COLO668 (cell line): ENCODE measurements at regions not wholly inside any gene's neighbourhood (a gene's known extent, or its start where the extent isn't known, plus 50 kb on each side); places are given as distances from the start of the nearest gene placed in this dataset.

Experiments
- DNase-seq: peaks from one replicate; lab custom pipeline; 2025; ENCODE audit not compliant: unreplicated experiment; lab: John Stamatoyannopoulos, UW

GRCh38 chr2:217629347-217629746, 373.4 kb downstream of the TNS1 start:
- DNase-seq = no peak

GRCh38 chr2:217628061-217628460, 374.7 kb downstream of the TNS1 start:
- no peak for DNase-seq

- DNase-seq = no peak
Measured at GRCh38 chr2:217626926-217627325, 375.9 kb downstream of the TNS1 start.

GRCh38 chr2:217625557-217626169, 377.1 kb downstream of the TNS1 start:
- DNase-seq = no peak

- DNase-seq = no peak
Measured at GRCh38 chr2:217623281-217623912, 379.4 kb downstream of the TNS1 start.

GRCh38 chr2:217622205-217623060, 380.4 kb downstream of the TNS1 start:
- DNase-seq = peak; percentile 71

- no peak for DNase-seq
Measured at GRCh38 chr2:217621391-217621801, 381.4 kb downstream of the TNS1 start.

DNA sequence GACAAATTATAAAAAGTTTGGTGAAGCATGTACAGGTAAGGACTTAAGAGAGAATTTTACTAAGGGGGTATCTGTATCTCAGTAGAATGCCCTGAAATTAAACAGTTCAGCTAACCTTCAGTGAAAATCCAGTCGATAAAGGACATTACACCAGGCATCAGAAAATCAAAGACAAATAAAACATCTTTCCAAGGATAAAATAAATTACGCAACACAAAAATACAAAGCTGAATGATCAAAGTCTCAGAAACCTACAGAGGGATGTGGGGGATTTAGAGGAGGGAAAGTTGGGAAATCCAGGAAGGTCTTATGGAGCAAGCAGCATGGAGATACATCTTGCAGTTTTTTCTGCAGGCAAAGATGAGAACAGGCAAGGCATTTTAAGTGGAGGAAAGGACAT, 384.1 kb downstream of the TNS1 start:
- DNase-seq = no peak

- no peak for DNase-seq
Measured at GRCh38 chr2:217617616-217618022, 385.2 kb downstream of the TNS1 start.

DNA sequence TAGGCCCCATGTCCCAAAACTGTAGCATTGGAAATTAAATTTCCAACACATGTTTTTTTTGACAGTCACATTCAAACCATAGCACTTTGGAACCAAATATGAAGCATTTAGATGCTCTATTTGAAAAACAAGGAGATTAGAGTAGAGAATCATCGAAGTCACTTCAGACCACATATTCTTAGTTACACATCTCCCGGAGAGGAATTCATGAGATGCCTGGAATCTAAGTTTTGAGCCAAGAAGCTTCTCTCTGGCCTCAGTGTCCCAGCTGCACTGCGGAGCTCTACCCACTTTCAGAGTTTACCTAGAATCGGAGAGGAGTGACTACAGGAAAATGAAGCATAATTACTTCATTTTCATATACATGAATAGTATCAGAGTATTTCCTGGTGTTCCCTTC, 385.9 kb downstream of the TNS1 start:
- no peak for DNase-seq

GRCh38 chr2:217615171-217615570, 387.6 kb downstream of the TNS1 start:
- no peak for DNase-seq

- no peak for DNase-seq
Measured at GRCh38 chr2:217614498-217614897, 388.3 kb downstream of the TNS1 start.

GRCh38 chr2:217614096-217614495, 388.7 kb downstream of the TNS1 start:
- no peak for DNase-seq

GRCh38 chr2:217612920-217613319, 389.9 kb downstream of the TNS1 start:
- no peak for DNase-seq

GRCh38 chr2:217612211-217612610, 390.6 kb downstream of the TNS1 start:
- DNase-seq = no peak

- DNase-seq = no peak
Measured at GRCh38 chr2:217611626-217612127, 391.1 kb downstream of the TNS1 start.

DNA sequence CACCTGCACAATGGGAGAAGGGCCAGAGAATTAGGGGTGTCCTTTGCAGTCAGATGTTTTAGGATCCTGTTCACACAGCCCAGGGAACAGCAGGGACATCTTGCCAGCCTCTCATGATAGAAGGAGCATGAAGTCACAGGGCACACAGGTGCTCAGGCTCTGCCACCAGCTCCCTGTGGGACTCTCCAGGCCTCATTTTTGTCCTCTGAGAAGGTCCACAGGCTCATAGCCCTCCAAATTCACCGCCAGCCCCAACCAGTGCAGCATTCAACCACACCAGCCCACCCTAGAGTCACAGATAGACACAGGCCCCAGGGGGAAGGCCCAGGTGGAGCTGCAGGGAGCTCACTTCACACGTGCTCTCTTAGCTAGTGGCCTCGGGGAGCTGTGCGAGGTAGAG, 391.7 kb downstream of the TNS1 start:
- DNase-seq = peak; percentile 31

GRCh38 chr2:217610401-217610814, 392.4 kb downstream of the TNS1 start:
- peak; percentile 95 for DNase-seq

DNA sequence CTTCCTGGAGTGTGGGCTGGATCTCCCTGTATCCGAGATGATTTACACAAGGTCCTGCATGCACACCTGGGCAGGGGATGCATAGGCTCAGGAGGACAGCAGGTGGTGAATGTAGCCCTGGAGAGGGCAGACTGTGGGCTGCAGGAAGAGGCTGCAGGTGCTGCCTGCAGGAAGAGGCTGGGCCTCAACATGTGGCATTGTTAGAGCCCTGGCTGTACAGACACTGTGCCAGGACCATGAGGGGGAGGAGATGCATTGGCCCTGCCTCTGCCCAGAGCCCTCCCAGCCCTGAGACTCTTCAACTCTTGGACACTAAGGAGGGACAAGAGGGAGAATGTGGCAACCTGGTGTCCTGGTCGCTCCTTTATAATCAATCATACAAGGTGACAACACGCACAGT, 392.8 kb downstream of the TNS1 start:
- DNase-seq = peak; percentile 86

DNA sequence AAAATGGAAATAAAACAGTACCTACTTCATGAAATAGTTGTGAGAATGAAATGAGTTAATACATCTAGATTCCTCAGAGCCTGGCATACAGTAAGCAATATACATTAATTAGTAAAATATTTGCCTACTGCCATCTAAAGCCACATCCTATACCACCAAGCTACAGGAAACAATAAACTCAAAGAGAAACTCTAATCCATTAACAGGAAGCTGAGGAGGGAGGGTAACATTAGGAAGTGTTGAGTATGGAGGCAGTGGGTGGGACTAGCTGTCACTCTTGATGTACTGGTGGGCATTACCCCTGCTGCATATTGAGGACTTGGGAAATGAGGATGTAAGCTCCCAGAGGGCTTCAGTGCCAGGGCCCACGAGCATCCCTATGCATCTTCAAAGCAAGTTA, 396.5 kb downstream of the TNS1 start:
- no peak for DNase-seq

DNA sequence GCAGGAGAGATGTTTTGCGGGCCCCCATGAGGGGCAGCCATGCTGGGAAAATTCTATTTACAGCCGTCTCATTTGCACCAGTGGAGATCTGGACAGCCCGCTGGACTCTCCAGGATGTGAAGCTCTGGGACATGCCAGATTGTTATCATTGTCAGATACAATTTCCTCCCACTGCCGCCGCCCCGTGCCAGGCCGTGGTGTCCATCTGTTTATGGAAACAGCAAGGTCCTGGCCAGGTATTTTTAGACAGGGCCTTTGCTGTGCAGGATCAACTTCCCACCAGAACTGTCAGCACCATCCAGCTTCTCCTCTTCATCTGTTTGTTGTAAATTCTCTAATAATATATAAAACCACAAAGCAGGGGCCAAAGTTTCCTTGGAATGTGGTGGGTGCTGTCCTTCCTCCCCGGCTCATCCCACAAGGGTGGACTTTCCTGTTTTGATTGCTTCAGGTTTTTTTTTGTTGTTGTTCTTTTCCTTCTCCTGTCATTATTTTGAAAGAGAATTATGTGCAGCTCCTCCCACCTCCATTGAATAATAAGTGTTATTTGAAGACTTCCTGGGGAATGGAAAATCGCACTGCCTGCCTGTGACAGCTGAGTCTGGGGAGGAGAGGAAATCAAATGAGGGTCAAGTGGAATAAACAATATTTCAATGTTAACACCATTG, 398.1 kb downstream of the TNS1 start:
- no peak for DNase-seq
